B cell (primary cell): ENCODE measurements at regions not wholly inside any gene's neighbourhood (a gene's known extent, or its start where the extent isn't known, plus 50 kb on each side); places are given as distances from the start of the nearest gene placed in this dataset.

Experiments
- EZH2 ChIP-seq: IDR thresholded peaks from 2 replicates; pipeline ENCODE4 v1.6.1; 2012; ENCODE audit warnings: borderline replicate concordance, low read depth, mild to moderate bottlenecking, moderate library complexity, low read length; ENCODE audit not compliant: insufficient read depth, poor library complexity, severe bottlenecking
- TF ChIP-seq, protein P1 (sequence below): fragments of 200-600 bp; IDR thresholded peaks from one replicate; pipeline ENCODE4 v1.8.0; 2022; ENCODE audit warnings: antibody characterized with exemption, mild to moderate bottlenecking

GRCh38 chr7:17584822-17585221 is 286.4 kb downstream of the AHR start:
- TF ChIP-seq, protein P1, sequence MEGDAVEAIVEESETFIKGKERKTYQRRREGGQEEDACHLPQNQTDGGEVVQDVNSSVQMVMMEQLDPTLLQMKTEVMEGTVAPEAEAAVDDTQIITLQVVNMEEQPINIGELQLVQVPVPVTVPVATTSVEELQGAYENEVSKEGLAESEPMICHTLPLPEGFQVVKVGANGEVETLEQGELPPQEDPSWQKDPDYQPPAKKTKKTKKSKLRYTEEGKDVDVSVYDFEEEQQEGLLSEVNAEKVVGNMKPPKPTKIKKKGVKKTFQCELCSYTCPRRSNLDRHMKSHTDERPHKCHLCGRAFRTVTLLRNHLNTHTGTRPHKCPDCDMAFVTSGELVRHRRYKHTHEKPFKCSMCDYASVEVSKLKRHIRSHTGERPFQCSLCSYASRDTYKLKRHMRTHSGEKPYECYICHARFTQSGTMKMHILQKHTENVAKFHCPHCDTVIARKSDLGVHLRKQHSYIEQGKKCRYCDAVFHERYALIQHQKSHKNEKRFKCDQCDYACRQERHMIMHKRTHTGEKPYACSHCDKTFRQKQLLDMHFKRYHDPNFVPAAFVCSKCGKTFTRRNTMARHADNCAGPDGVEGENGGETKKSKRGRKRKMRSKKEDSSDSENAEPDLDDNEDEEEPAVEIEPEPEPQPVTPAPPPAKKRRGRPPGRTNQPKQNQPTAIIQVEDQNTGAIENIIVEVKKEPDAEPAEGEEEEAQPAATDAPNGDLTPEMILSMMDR: no peak
- TF ChIP-seq EZH2: no peak
